ENCODE measurements at regions not wholly inside any gene's neighbourhood (a gene's known extent, or its start where the extent isn't known, plus 50 kb on each side); places are given as distances from the start of the nearest gene placed in this dataset.
A peak's percentile ranks its signal among the peaks of the same experiment; 100 is the strongest.
"Not testable (repeated sequence)": the region's sequence is repeated elsewhere in the genome, so short reads cannot be mapped to it uniquely, and the experiment has no call there.

GRCh38 chr17:20873173-20873572 is 169.6 kb downstream of the USP22 start:
- not testable (repeated sequence) for H3K27me3 Mint-ChIP-seq; DNase-seq (ENCODE audit: low spot score, unreplicated experiment); H3K36me3 Mint-ChIP-seq (ENCODE audit: insufficient read depth); H3K4me3 Mint-ChIP-seq (ENCODE audit: low read depth); H3K9me3 Mint-ChIP-seq (ENCODE audit: low read depth); H3K27ac Mint-ChIP-seq
- peaks cover 16% of the 10 kb centered on the region for H3K4me1 Mint-ChIP-seq (ENCODE audit: low read depth)

GRCh38 chr17:20873688-20874328 is 169.0 kb downstream of the USP22 start:
- H3K27me3 Mint-ChIP-seq = not testable (repeated sequence)
- H3K4me1 Mint-ChIP-seq (ENCODE audit: low read depth) = peaks cover 17% of the 10 kb centered on the region

GRCh38 chr17:20877384-20877783 is 165.4 kb downstream of the USP22 start:
- H3K27me3 Mint-ChIP-seq; H3K4me3 Mint-ChIP-seq (ENCODE audit: low read depth); H3K27ac Mint-ChIP-seq; H3K4me1 Mint-ChIP-seq (ENCODE audit: low read depth); H3K9me3 Mint-ChIP-seq (ENCODE audit: low read depth); DNase-seq (ENCODE audit: low spot score, unreplicated experiment): not testable (repeated sequence)
- H3K36me3 Mint-ChIP-seq (ENCODE audit: insufficient read depth) = peaks cover 11% of the 10 kb centered on the region

More at GRCh38 chr17:20873688-20874328, 169.0 kb downstream of the USP22 start:
- not testable (repeated sequence) for H3K27ac Mint-ChIP-seq; H3K4me3 Mint-ChIP-seq (ENCODE audit: low read depth); DNase-seq (ENCODE audit: low spot score, unreplicated experiment); H3K9me3 Mint-ChIP-seq (ENCODE audit: low read depth); H3K36me3 Mint-ChIP-seq (ENCODE audit: insufficient read depth)

GRCh38 chr17:20890338-20890737 is 152.5 kb downstream of the USP22 start:
- TF ChIP-seq CTCF (IDR thresholded peaks at IDR 0.05; ENCODE audit: unreplicated experiment) = no peak
- H3K27ac Mint-ChIP-seq = no peak overlapping the region
- H3K4me3 Mint-ChIP-seq (ENCODE audit: low read depth) = no peak overlapping the region
- DNase-seq (ENCODE audit: low spot score, unreplicated experiment) = no peak
- no peaks in the 10 kb centered on the region for H3K9me3 Mint-ChIP-seq (ENCODE audit: low read depth)
- peaks cover 10% of the 10 kb centered on the region for H3K4me1 Mint-ChIP-seq (ENCODE audit: low read depth)
- no peaks in the 10 kb centered on the region for H3K27me3 Mint-ChIP-seq
- peaks cover 6% of the 10 kb centered on the region for H3K36me3 Mint-ChIP-seq (ENCODE audit: insufficient read depth)

- DNase-seq (ENCODE audit: low spot score, unreplicated experiment); H3K4me1 Mint-ChIP-seq (ENCODE audit: low read depth); H3K9me3 Mint-ChIP-seq (ENCODE audit: low read depth); H3K4me3 Mint-ChIP-seq (ENCODE audit: low read depth); H3K27me3 Mint-ChIP-seq: not testable (repeated sequence)
- H3K36me3 Mint-ChIP-seq (ENCODE audit: insufficient read depth) = peaks cover 10% of the 10 kb centered on the region
- H3K27ac Mint-ChIP-seq = peak overlapping the region; percentile 37
These were observed 147.4 kb downstream of the USP22 start for GRCh38 chr17:20895426-20895825.

GRCh38 chr17:20896153-20896649 is 146.6 kb downstream of the USP22 start:
- H3K9me3 Mint-ChIP-seq (ENCODE audit: low read depth) = no peaks in the 10 kb centered on the region
- no peak for TF ChIP-seq CTCF (IDR thresholded peaks at IDR 0.05; ENCODE audit: unreplicated experiment)
- H3K27ac Mint-ChIP-seq = no peak overlapping the region
- H3K4me3 Mint-ChIP-seq (ENCODE audit: low read depth) = no peak overlapping the region
- no peak for DNase-seq (ENCODE audit: low spot score, unreplicated experiment)
- H3K36me3 Mint-ChIP-seq (ENCODE audit: insufficient read depth) = peaks cover 10% of the 10 kb centered on the region
- no peaks in the 10 kb centered on the region for H3K27me3 Mint-ChIP-seq
- H3K4me1 Mint-ChIP-seq (ENCODE audit: low read depth) = no peaks in the 10 kb centered on the region

- not testable (repeated sequence) for H3K9me3 Mint-ChIP-seq (ENCODE audit: low read depth); H3K4me3 Mint-ChIP-seq (ENCODE audit: low read depth); DNase-seq (ENCODE audit: low spot score, unreplicated experiment); H3K27me3 Mint-ChIP-seq; H3K27ac Mint-ChIP-seq; H3K4me1 Mint-ChIP-seq (ENCODE audit: low read depth)
- H3K36me3 Mint-ChIP-seq (ENCODE audit: insufficient read depth) = peaks cover 17% of the 10 kb centered on the region
These were observed 144.1 kb downstream of the USP22 start for GRCh38 chr17:20898726-20899125.

- not testable (repeated sequence) for H3K4me3 Mint-ChIP-seq (ENCODE audit: low read depth); H3K27ac Mint-ChIP-seq
These were observed 140.3 kb downstream of the USP22 start for GRCh38 chr17:20902496-20902895.

GRCh38 chr17:20903549-20903948 is 139.3 kb downstream of the USP22 start:
- H3K27me3 Mint-ChIP-seq; H3K4me1 Mint-ChIP-seq (ENCODE audit: low read depth); H3K4me3 Mint-ChIP-seq (ENCODE audit: low read depth); DNase-seq (ENCODE audit: low spot score, unreplicated experiment); H3K36me3 Mint-ChIP-seq (ENCODE audit: insufficient read depth); H3K27ac Mint-ChIP-seq; H3K9me3 Mint-ChIP-seq (ENCODE audit: low read depth): not testable (repeated sequence)

More at GRCh38 chr17:20902496-20902895, 140.3 kb downstream of the USP22 start:
- not testable (repeated sequence) for H3K36me3 Mint-ChIP-seq (ENCODE audit: insufficient read depth); H3K9me3 Mint-ChIP-seq (ENCODE audit: low read depth); H3K4me1 Mint-ChIP-seq (ENCODE audit: low read depth); DNase-seq (ENCODE audit: low spot score, unreplicated experiment); H3K27me3 Mint-ChIP-seq
